ENCODE measurements at regions not wholly inside any gene's neighbourhood (a gene's known extent, or its start where the extent isn't known, plus 50 kb on each side); places are given as distances from the start of the nearest gene placed in this dataset.

GRCh38 chr12:98228683-98229539 is 286.5 kb upstream of the TMPO start:
- DNase-seq, result no peak

GRCh38 chr12:98229540-98229924 is 285.9 kb upstream of the TMPO start:
- no peak for DNase-seq

DNA sequence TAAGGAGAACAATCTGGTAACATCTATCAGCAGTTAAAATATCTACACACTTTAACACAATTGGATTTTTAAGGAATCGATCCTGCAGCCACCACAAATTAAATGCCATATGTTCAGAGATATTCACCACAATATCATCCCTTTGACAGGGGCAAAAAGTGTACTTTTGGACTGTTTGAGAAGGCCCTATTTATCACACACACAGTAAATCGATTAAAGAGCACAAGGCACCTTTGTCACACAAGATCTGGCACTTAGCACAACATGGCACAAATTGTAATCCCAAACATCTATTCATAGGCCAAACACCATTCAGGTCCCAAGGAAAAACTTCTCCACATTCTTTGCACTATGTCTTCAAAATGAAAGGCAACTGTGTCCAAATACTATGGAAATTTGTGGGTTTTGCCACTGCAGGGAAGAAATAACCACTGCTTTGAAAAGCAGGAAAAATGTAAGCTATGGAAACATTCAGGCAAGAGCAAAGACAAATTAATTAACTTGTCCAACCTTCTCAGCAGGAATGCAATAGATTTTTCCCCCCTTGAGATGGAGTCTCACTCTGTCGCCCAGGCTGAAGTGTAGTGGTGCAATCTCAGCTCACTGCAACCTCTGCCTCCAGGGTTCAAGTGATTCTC is 282.5 kb upstream of the TMPO start:
- no peak for DNase-seq

DNA sequence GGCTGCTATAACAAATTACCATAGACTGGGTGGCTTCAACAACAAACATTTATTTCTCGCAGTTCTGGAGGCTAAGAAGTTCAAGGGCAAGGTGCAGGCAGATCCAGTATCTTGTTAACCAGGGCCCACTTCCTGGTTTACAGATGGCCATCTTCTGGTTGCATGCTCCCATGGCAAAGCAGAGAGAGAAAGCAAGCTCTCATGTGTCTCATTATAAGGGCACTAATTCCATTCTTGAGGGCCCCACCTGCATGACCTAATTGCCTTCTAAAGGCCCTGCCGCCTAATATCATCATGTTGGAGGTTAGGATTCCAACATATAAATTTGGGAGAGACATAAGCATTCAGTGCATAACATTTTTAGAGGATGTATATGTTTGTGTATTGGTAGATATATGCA is 280.1 kb upstream of the TMPO start:
- no peak for DNase-seq

DNA sequence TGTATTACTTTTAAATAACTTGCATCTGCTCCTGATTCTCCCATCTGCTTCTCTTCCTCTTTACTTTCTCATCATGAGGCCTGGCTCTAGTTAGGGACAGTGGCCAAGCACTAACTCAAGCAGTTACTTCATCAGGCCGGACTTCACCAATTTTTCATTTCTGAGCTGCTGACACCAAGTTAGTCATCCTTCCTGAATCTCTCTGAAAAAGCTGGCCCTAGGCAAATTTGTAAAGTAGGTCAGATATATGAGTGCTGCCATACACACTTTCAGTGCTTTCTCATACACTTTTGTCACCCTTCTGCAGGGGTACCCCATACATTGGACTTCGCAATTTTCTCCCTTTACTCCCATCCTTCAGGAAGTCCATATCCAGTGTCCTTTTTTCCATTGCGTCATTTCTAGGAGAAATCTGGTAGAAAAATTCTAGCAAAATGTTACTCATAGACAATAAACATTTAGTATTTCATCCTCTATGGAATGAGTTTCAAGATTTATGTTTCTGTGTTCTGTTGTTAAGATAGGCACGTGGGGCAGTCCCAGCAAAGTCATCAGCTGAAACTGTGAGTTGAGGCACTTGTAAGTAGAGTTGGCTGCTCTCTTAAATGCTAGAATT is 276.8 kb upstream of the TMPO start:
- DNase-seq, result no peak

DNA sequence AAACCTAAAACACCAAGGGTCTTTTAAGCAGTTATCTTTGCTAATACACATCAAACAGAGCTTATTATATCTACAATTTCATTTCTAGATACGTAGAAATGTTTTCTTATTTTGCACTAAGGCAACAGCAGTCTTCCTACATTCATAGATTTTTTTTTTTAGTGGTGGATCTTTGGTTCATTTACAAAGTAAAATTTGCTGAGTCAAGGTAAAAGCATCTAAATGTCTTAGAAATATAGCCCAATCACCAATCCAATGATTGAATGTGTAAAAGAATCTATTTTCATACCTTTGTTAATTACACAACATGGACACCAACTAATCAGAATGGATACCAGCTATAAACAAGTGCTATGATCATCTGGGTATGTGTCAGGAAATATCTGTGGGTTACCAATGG is 272.2 kb upstream of the TMPO start:
- no peak for DNase-seq

DNA sequence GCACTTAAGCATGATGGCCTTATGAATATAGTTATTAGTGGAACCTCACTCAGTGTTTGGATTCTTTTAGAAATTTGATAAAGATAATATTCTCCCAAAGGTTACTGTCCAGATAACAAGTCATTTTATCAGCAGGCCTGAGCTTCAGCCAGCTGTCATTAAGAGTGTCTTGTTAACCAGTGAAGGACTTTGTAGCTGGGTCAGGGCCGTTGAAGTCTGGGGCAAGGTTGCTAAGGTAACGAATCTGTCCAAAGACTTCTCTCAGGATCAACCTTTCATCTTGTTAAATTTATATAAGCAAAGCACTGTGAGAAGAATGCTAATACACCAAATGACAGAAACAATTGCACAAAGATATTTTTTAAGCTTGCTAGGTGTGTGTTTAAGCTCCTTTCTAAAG is 271.3 kb upstream of the TMPO start:
- no peak for DNase-seq

GRCh38 chr12:98253207-98254037 is 262.0 kb upstream of the TMPO start:
- DNase-seq, result no peak

GRCh38 chr12:98256830-98257229 is 258.6 kb upstream of the TMPO start:
- DNase-seq, result no peak

DNA sequence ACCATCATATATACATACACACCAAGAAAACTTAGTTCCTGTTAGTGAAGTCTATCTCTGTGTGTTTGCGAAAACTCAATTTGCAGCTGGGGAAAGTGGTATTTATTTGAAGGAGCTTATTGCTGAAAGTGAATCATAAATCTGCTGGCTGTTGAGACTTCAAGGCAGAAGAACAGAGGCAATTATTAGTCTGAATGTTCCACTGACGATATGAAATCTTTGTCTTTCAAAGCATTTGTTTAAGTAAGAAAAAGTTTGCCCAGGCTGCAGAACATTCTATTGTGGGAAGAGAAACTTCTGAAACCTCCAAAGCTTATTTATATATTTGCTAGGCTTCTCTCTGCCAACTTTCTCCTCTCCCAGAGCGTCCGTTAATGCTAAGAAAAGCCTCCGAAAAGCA is 255.7 kb upstream of the TMPO start:
- no peak for DNase-seq

- no peak for DNase-seq
Observed at GRCh38 chr12:98260276-98260675, 255.1 kb upstream of the TMPO start.

- no peak for DNase-seq
Observed at GRCh38 chr12:98262902-98263301, 252.5 kb upstream of the TMPO start.

- DNase-seq, result no peak
Observed at GRCh38 chr12:98274430-98275130, 240.8 kb upstream of the TMPO start.

- DNase-seq, result no peak
Observed at GRCh38 chr12:98275131-98275475, 240.3 kb upstream of the TMPO start.

GRCh38 chr12:98280152-98280551 is 235.2 kb upstream of the TMPO start:
- DNase-seq, result no peak

- no peak for DNase-seq
Observed at GRCh38 chr12:98280621-98281020, 234.8 kb upstream of the TMPO start.

DNA sequence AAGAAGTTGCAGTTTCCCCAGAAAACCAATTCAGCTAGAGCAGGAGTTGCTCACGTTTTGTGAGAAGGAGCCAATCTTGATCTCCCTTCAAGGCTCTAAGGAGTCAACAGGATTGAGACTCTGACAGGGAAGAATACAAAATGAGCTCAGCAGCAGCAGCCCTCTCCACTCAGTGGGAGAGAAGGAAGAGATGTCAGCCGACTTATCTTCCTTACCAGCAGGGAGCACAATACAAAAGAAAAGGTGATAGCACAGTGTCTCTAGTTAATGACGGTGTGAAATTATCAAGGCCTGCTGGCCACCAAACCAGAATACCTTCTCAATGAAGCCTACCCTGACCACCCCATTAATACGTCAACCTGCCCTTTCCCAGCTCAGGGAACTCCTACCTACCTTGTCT is 223.6 kb upstream of the TMPO start:
- DNase-seq, result no peak

DNA sequence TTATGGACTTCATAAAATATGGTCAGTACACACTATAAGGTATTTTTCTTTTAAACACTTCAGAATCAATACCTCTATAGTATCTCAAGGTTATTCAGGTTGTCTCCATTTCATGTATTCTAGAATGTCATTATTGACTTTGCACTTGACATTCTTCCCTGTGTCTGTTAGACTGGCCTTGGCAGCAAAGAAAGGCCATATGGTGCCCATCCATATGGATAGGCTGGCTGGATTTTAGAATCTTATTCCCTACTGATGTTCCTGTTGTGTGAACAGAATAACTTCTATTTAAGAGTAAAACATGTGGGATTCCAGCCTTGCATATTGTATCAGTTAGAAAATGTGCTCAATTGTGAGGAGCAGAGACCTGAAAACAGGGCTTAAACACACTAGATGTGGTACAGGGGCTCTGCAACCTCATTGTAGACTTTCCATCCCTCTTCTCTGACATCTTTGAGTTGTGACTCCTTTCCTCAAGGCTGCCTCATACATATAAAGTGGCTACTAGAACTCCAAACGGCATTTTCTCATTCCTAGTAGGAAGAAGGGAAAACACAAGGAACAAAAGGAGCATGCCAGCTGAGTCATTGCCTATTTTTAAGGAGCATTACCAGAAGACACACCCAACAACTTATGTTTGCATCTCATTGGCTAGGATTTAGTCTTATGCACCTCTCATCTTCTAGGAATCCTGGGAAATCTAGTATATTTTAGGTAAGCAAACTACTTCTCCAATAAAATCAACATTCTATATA is 221.2 kb upstream of the TMPO start:
- no peak for DNase-seq

GRCh38 chr12:98295681-98296080 is 219.7 kb upstream of the TMPO start:
- DNase-seq, result no peak

DNA sequence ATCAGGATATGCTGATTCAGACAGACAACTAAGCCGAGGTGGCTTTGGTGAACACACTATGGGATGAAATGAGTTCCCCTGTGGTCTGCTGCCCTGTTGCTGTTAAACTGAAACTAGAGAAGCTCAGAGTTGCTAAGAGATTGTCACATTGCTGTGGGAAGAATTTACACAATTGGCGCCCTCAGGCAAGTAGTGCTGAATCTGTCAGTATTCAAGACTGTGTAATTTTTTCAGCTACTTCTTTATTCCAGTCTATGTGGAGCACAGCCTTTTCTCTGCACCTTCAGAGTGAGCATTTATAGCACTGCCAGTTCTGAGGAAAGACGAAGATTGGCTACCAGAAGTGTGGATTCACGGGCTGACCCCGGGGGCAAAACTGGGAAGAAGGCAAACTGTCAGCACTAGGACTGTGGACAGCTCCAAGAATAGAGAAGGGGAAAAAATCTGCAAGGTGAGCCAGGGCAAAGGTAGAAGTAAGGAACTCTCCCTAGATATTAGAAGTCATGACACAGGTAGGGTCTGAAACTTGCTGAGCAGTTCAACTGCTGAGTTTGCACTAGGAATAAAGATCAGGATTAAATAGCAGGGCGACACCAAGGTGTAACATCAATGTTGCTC is 218.8 kb upstream of the TMPO start:
- DNase-seq, result no peak

- DNase-seq, result no peak
Observed at GRCh38 chr12:98297538-98297937, 217.9 kb upstream of the TMPO start.

DNA sequence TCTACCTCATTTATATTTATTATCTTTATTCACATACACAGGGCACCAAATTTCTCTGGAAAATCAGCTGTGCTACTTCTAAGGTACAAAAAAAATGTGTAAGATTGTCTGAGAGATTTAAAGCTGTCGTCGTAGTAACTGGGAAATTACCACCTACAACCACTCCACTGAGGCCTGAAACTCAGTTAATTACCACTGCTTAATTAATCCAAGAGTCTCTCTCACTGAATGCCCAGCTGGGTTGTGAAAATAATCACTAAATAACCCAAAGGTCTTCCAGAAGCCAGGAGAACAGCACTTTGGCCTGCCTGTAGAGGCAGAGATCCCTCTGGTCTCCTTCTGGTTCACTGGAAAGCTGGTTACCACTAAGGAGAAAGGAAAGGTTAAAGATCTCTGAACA is 207.2 kb upstream of the TMPO start:
- DNase-seq, result no peak

Data from CD4-positive, alpha-beta T cell treated with Interleukin-12 subunit alpha and Interleukin-12 subunit beta, for 1 hour (primary cell).